ENCODE measurements at regions not wholly inside any gene's neighbourhood (a gene's known extent, or its start where the extent isn't known, plus 50 kb on each side); places are given as distances from the start of the nearest gene placed in this dataset.

GRCh38 chr5:159405611-159406031 is 75.3 kb upstream of the IL12B start:
- H3K4me1 ChIP-seq: no peaks in the 10 kb centered on the region
- intact Hi-C loops (cut with DNase I): no loop called here
- H3K9me3 ChIP-seq: no peaks in the 10 kb centered on the region
- DNase-seq (no peak), ATAC-seq (no peak)
- no peak overlapping the region for H3K4me3 ChIP-seq
- no peak overlapping the region for H3K27ac ChIP-seq
- no peak for TF ChIP-seq CTCF (IDR thresholded peaks at IDR 0.05)
- no peaks in the 10 kb centered on the region for H3K27me3 ChIP-seq (ENCODE audit: insufficient read depth in 3 of 3, low read length in 2 of 3)
- 53 to 67% (median 54%) methylated on average over 5 of the region's 5 CpGs for WGBS, 3 donors
- H3K36me3 ChIP-seq (ENCODE audit: insufficient read depth in 1 of 2, low read depth in 1 of 2): no peaks in the 10 kb centered on the region

- ATAC-seq (no peak), DNase-seq (no peak)
- no peak overlapping the region for H3K4me3 ChIP-seq
- intact Hi-C loops (cut with DNase I): no loop called here
- no peaks in the 10 kb centered on the region for H3K27me3 ChIP-seq (ENCODE audit: insufficient read depth in 3 of 3, low read length in 2 of 3)
- 44 to 58% (median 52%) methylated on average over 3 of the region's 3 CpGs for WGBS, 3 donors
- no peaks in the 10 kb centered on the region for H3K9me3 ChIP-seq
- TF ChIP-seq CTCF (IDR thresholded peaks at IDR 0.05): no peak
- H3K4me1 ChIP-seq: no peaks in the 10 kb centered on the region
- H3K27ac ChIP-seq: no peak overlapping the region
- H3K36me3 ChIP-seq (ENCODE audit: insufficient read depth in 1 of 2, low read depth in 1 of 2): no peaks in the 10 kb centered on the region
Observed at GRCh38 chr5:159406571-159406970, 76.3 kb upstream of the IL12B start.

- Histone ChIP-seq H3K27me3 (ENCODE audit: insufficient read depth in 3 of 3, low read length in 2 of 3) (peaks cover 0 to 4% (median 0%) of the 10 kb centered on the region in 3 donors), H3K9me3 (no peaks in the 10 kb centered on the region), H3K4me1 (no peaks in the 10 kb centered on the region), H3K4me3 (no peak overlapping the region), H3K27ac (no peak overlapping the region), H3K36me3 (ENCODE audit: insufficient read depth in 1 of 2, low read depth in 1 of 2) (no peaks in the 10 kb centered on the region)
- WGBS, 3 donors: 83 to 93% (median 86%) methylated on average over 4 of the region's 4 CpGs
- intact Hi-C loops (cut with DNase I): no loop called here
- no peak for DNase-seq
- TF ChIP-seq CTCF (IDR thresholded peaks at IDR 0.05): no peak
- ATAC-seq: no peak
Observed at GRCh38 chr5:159409801-159410200, 79.5 kb upstream of the IL12B start.

- H3K36me3 ChIP-seq (ENCODE audit: insufficient read depth in 1 of 2, low read depth in 1 of 2): no peaks in the 10 kb centered on the region
- DNase-seq (no peak), ATAC-seq (no peak)
- H3K4me3 ChIP-seq: no peak overlapping the region
- intact Hi-C loops (cut with DNase I): no loop called here
- no peak for TF ChIP-seq CTCF (IDR thresholded peaks at IDR 0.05)
- no peaks in the 10 kb centered on the region for H3K4me1 ChIP-seq
- H3K9me3 ChIP-seq: no peaks in the 10 kb centered on the region
- peaks cover 0 to 4% (median 0%) of the 10 kb centered on the region in 3 donors for H3K27me3 ChIP-seq (ENCODE audit: insufficient read depth in 3 of 3, low read length in 2 of 3)
- H3K27ac ChIP-seq: no peak overlapping the region
- 57 to 84% (median 75%) methylated on average over 2 of the region's 2 CpGs for WGBS, 3 donors
Observed at GRCh38 chr5:159410480-159410879, 80.2 kb upstream of the IL12B start.

GRCh38 chr5:159411115-159411514 is 80.8 kb upstream of the IL12B start:
- Histone ChIP-seq H3K9me3 (no peaks in the 10 kb centered on the region), H3K36me3 (ENCODE audit: insufficient read depth in 1 of 2, low read depth in 1 of 2) (no peaks in the 10 kb centered on the region), H3K4me1 (no peaks in the 10 kb centered on the region), H3K4me3 (no peak overlapping the region), H3K27ac (no peak overlapping the region), H3K27me3 (ENCODE audit: insufficient read depth in 3 of 3, low read length in 2 of 3) (peaks cover 0 to 4% (median 0%) of the 10 kb centered on the region in 3 donors)
- TF ChIP-seq CTCF (IDR thresholded peaks at IDR 0.05): no peak
- DNase-seq (no peak), ATAC-seq (no peak)
- intact Hi-C loops (cut with DNase I): no loop called here
- 62 to 75% (median 62%) methylated on average over 6 of the region's 6 CpGs for WGBS, 3 donors
